ENCODE measurements at regions not wholly inside any gene's neighbourhood (a gene's known extent, or its start where the extent isn't known, plus 50 kb on each side); places are given as distances from the start of the nearest gene placed in this dataset.

DNA sequence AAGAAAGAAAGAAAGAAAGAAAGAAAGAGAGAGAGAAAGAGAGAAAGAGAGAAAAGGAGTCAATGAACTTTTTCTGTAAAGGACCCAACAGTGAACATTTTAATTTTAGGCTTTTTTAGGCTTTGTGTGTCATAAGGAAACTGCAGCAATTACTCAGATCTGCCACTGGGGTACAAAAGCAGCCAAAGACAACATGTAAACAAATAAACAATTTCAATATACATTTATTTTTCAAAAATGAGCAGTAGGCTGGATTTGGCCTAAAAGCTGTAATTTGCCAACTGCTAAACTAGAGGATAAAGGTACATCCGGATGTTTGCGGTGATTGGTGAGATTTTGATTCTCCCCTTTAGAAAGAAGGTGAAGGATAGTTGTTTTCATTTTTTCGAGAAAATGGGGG lies 143.6 kb downstream of the CEMIP2 start:
- no peak overlapping the region for H2BK12ac ChIP-seq (ENCODE audit: low read depth, low read length)
- H4K8ac ChIP-seq (ENCODE audit: extremely low read depth, insufficient read depth, low read length): no peak overlapping the region
- WGBS, 2 experiments (ENCODE audit: extremely low coverage in 1 of 2, insufficient coverage in 1 of 2, insufficient read length in 1 of 2, insufficient replicate concordance in 2 of 2, low coverage in 1 of 2, low lambda C conversion rate in 2 of 2, missing lambda C conversion rate in 1 of 2): 90 to 100% methylated on average over 1 to 3 of the region's 3 CpGs
- no peak overlapping the region for H3K4me2 ChIP-seq (ENCODE audit: insufficient read depth in 1 of 2, low read depth in 2 of 2, low read length in 2 of 2)
- H3K27me3 ChIP-seq (replicated peaks in 1 of 4; ENCODE audit: control insufficient read depth in 3 of 4, extremely low read depth in 1 of 4, insufficient read depth in 3 of 4, low read length in 3 of 4): no peaks in the 10 kb centered on the region; a peak in 1 of 7 replicates
- DNase-seq (ENCODE audit: low read depth in 1 of 2, low spot score in 2 of 2) (no peak), FAIRE-seq (no peak)
- no peaks in the 10 kb centered on the region for H3K79me1 ChIP-seq (ENCODE audit: low read depth, low read length)
- no peak overlapping the region for H3K14ac ChIP-seq (ENCODE audit: insufficient read length)
- H3K4ac ChIP-seq (replicated peaks; ENCODE audit: insufficient read length, low read depth, low read length): no peak overlapping the region
- H4K91ac ChIP-seq (replicated peaks; ENCODE audit: insufficient read length, low read length): no peak overlapping the region
- no peak overlapping the region for H3K18ac ChIP-seq (ENCODE audit: extremely low read depth, low read length)
- H3K36me3 ChIP-seq (ENCODE audit: control insufficient read depth in 2 of 4, insufficient read depth in 4 of 4, low read length in 3 of 4): no peaks in the 10 kb centered on the region
- no peaks in the 10 kb centered on the region for H3K9me3 ChIP-seq (ENCODE audit: insufficient read depth in 2 of 2, low read depth in 1 of 2, low read length in 1 of 2)
- H3K23ac ChIP-seq (ENCODE audit: insufficient read length): no peak overlapping the region
- no peaks in the 10 kb centered on the region for H4K20me1 ChIP-seq (replicated peaks in 1 of 2; ENCODE audit: control insufficient read depth in 1 of 2, insufficient read depth in 2 of 2, low read length in 2 of 2)
- no peak overlapping the region for H2BK5ac ChIP-seq (ENCODE audit: low read depth, low read length)
- POLR2A ChIA-PET (ENCODE audit: partially characterized antibody): no interaction called here
- H3K9ac ChIP-seq (replicated peaks in 1 of 4; ENCODE audit: extremely low read depth in 1 of 4, low read depth in 3 of 4, low read length in 3 of 4): no peak overlapping the region
- H3K27ac ChIP-seq (ENCODE audit: low read depth, low read length): no peak overlapping the region
- H3K4me1 ChIP-seq (replicated peaks in 1 of 4; ENCODE audit: control insufficient read depth in 3 of 4, insufficient read depth in 4 of 4, low read length in 3 of 4): no peaks in the 10 kb centered on the region; a peak in 1 of 7 replicates
- TF ChIP-seq CREB1 (IDR thresholded peaks at IDR 0.05) (no peak), CTCF (IDR thresholded peaks at IDR 0.05; ENCODE audit: control extremely low read depth in 1 of 3, insufficient read depth in 1 of 3, low read depth in 1 of 3, low read length in 3 of 3) (peak in 1 of 3 experiments; percentile 10; a peak in 1 of 4 replicates), USF2 (IDR thresholded peaks at IDR 0.05; ENCODE audit: low read length) (no peak), NANOG (IDR thresholded peaks at IDR 0.05; ENCODE audit: insufficient read depth, low read depth, low read length, poor library complexity, severe bottlenecking) (no peak), GTF2F1 (IDR thresholded peaks at IDR 0.05; ENCODE audit: borderline replicate concordance, low read depth, low read length) (no peak), NRF1 (IDR thresholded peaks at IDR 0.05; ENCODE audit: low read depth, low read length) (no peak), CHD2 (IDR thresholded peaks at IDR 0.05; ENCODE audit: low read length) (no peak)
- no peaks in the 10 kb centered on the region for H3K23me2 ChIP-seq (ENCODE audit: low read depth, low read length)
- CTCF ChIA-PET (ENCODE audit: partially characterized antibody): interaction anchor here (0.6 to 2.4 kb wide), 4 partner anchors 10 to 100 kb away, joined by 3 to 6 read pairs (median 3); no protein-coding TSS in a partner anchor
- no peak overlapping the region for H3K4me3 ChIP-seq (ENCODE audit: extremely low read depth in 1 of 4, insufficient read depth in 2 of 4, low read depth in 3 of 4, low read length in 4 of 4)
- H2AK5ac ChIP-seq (ENCODE audit: low read depth, low read length): no peak overlapping the region
- H3K56ac ChIP-seq (replicated peaks; ENCODE audit: insufficient read length, low read depth, low read length): no peak overlapping the region
- no peak overlapping the region for H2BK120ac ChIP-seq (replicated peaks; ENCODE audit: low read depth, low read length)
- H2BK20ac ChIP-seq (ENCODE audit: low read length): no peak overlapping the region
- no peaks in the 10 kb centered on the region for H3K79me2 ChIP-seq (ENCODE audit: control insufficient read depth in 1 of 2, insufficient read depth in 2 of 2, low read length in 2 of 2)
- no peak overlapping the region for H2BK15ac ChIP-seq (ENCODE audit: low read length)
- no peak overlapping the region for H4K5ac ChIP-seq (ENCODE audit: insufficient read length, low read depth, low read length)
- H2AFZ ChIP-seq (ENCODE audit: low read length): no peak overlapping the region
